ENCODE measurements at regions not wholly inside any gene's neighbourhood (a gene's known extent, or its start where the extent isn't known, plus 50 kb on each side); places are given as distances from the start of the nearest gene placed in this dataset.
"Not testable (repeated sequence)": the region's sequence is repeated elsewhere in the genome, so short reads cannot be mapped to it uniquely, and the experiment has no call there.

- DNase-seq (ENCODE audit: low spot score), result not testable (repeated sequence)
Observed at GRCh38 chr2:114132050-114132449, 242.2 kb downstream of the ACTR3 start.

- no peak for DNase-seq (ENCODE audit: low spot score)
Observed at GRCh38 chr2:114134146-114134545, 244.3 kb downstream of the ACTR3 start.

GRCh38 chr2:114139542-114139941, 249.7 kb downstream of the ACTR3 start:
- DNase-seq (ENCODE audit: low spot score), result no peak

GRCh38 chr2:114156366-114157056, 266.6 kb downstream of the ACTR3 start:
- no peak for DNase-seq (ENCODE audit: low spot score)

- no peak for DNase-seq (ENCODE audit: low spot score)
Observed at GRCh38 chr2:114157057-114157385, 267.1 kb downstream of the ACTR3 start.

GRCh38 chr2:114160263-114160981, 270.5 kb downstream of the ACTR3 start:
- DNase-seq (ENCODE audit: low spot score), result no peak

- DNase-seq (ENCODE audit: low spot score), result no peak
Observed at GRCh38 chr2:114161371-114161770, 271.5 kb downstream of the ACTR3 start.

- no peak for DNase-seq (ENCODE audit: low spot score)
Observed at GRCh38 chr2:114167799-114168198, 274.6 kb upstream of the DPP10 start.

GRCh38 chr2:114170070-114170469, 272.4 kb upstream of the DPP10 start:
- no peak for DNase-seq (ENCODE audit: low spot score)

GRCh38 chr2:114175507-114175906, 266.9 kb upstream of the DPP10 start:
- DNase-seq (ENCODE audit: low spot score), result no peak

- DNase-seq (ENCODE audit: low spot score), result no peak
Observed at GRCh38 chr2:114185501-114185900, 256.9 kb upstream of the DPP10 start.

GRCh38 chr2:114192362-114192761, 250.1 kb upstream of the DPP10 start:
- DNase-seq (ENCODE audit: low spot score), result no peak

GRCh38 chr2:114201781-114202180, 240.7 kb upstream of the DPP10 start:
- DNase-seq (ENCODE audit: low spot score), result no peak

- DNase-seq (ENCODE audit: low spot score), result no peak
Observed at GRCh38 chr2:114203679-114204078, 238.8 kb upstream of the DPP10 start.

- no peak for DNase-seq (ENCODE audit: low spot score)
Observed at GRCh38 chr2:114213808-114214207, 228.6 kb upstream of the DPP10 start.

GRCh38 chr2:114218383-114218782, 224.1 kb upstream of the DPP10 start:
- no peak for DNase-seq (ENCODE audit: low spot score)

- DNase-seq (ENCODE audit: low spot score), result no peak
Observed at GRCh38 chr2:114219456-114219855, 223.0 kb upstream of the DPP10 start.

- no peak for DNase-seq (ENCODE audit: low spot score)
Observed at GRCh38 chr2:114222344-114222743, 220.1 kb upstream of the DPP10 start.

GRCh38 chr2:114231921-114232320, 210.5 kb upstream of the DPP10 start:
- DNase-seq (ENCODE audit: low spot score), result no peak

- DNase-seq (ENCODE audit: low spot score), result no peak
Observed at GRCh38 chr2:114237331-114237730, 205.1 kb upstream of the DPP10 start.

GRCh38 chr2:114238910-114239559, 203.4 kb upstream of the DPP10 start:
- no peak for DNase-seq (ENCODE audit: low spot score)

GRCh38 chr2:114248648-114249047, 193.8 kb upstream of the DPP10 start:
- DNase-seq (ENCODE audit: low spot score), result no peak

- DNase-seq (ENCODE audit: low spot score), result no peak
Observed at GRCh38 chr2:114252713-114253112, 189.7 kb upstream of the DPP10 start.

All from HT-29 (cell line).